ENCODE measurements at regions not wholly inside any gene's neighbourhood (a gene's known extent, or its start where the extent isn't known, plus 50 kb on each side); places are given as distances from the start of the nearest gene placed in this dataset.

DNA sequence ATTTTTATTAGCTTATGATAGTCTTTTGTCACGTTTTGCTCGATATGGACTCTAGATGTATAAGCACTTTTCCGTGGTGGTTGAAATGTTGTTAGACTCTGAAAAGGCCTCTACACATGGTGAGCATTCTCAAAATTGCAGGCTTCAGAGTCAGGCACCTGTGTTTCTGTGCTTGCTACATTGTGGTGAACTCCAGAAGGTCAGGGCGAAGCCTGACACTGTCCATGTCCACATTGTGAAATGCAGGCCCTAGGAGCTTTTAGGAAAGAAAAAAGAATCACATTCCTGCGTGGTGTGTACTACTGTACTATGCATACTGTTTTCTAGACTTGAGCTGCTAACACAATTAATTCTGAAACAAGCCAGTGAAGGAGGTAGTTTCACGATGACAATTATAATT lies 86.3 kb downstream of the HS3ST1 start:
- no peak for DNase-seq

DNA sequence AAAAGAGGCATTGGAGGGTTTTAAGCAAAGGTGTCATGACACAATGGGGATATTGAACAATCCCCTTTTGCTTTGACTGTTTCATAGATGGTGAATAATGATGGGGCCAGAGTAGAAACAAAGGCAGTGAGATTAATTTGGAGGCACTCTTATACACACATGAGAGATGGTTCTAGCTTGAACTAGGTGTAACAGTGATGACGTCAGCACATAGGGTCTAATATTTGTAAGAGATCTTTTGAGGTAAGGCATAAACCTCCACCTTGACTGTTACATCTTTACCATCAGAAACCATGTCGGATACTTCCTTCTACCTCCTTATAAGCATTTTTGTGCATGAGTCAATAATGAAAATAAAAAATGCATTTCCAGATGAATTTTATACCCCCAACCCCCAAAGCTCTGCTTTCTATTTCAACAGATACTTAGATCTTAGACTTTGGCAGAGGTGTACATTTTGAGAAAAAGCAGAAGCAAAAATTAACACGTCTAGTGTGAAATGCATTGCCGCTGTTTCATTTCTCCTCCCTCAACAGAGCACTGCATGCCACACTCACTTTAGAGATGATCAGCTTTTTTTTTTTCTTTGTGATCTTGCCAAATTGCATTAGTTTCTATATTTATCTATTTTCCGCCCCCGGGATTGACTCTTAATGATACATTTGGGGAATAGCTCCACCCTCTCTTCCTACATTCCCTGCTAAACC lies 87.2 kb downstream of the HS3ST1 start:
- DNase-seq = no peak

DNA sequence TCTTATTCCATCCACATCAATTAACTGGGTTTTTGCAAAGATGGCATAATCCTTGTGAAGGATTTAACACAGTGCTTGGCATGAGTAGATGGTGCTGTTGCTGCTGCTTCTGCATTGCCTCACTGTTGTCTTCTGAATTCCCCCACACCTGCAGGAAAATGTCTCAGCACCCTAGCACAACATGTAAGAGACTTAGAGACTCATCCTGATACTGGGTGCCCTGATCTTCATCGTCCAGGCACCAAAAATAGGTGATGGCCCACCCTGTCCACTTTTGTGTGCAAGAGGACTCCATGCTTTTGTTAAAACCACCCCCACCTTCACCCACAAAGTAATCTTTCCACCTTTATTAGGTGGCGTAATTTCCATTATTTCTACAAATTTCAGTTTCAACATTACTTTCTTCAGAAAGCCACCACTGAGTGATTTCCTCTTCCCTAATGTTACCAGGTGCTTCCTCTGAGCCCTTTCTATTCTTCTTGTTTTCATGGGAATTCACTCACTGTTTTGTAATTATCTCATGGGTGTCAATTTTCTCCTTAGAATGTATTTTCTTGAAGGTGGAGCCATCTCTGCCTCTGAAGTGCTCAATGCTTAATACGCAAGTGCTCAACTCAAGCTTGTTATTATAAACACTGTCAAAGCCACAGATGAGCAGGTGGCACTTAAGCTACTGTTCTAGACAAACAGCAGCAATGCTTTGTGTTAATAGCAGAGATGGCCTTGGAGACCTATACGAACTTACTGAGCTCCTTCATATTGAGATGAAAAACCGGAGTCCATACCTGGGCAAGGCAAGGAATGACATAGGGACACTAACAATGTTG lies 89.5 kb downstream of the HS3ST1 start:
- DNase-seq = no peak

DNA sequence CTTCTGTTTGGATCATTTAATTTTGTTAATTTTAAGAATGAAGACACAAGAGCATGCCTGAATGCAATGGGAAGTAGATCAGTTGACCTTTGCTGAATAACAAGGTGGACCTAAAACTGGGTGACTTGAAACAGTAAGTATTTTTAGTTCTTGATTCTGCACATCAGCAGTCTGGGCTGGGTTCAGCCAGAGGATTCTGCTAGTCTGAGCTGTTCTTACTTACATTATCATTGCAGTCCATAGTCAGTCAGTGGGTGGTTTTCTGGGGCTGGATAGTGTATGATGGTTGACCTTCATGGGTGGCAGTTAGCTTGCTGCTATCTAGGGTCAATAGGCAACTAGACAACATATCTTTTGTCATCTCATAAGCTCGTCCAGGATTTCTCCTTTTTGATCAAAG lies 91.4 kb downstream of the HS3ST1 start:
- no peak for DNase-seq

DNA sequence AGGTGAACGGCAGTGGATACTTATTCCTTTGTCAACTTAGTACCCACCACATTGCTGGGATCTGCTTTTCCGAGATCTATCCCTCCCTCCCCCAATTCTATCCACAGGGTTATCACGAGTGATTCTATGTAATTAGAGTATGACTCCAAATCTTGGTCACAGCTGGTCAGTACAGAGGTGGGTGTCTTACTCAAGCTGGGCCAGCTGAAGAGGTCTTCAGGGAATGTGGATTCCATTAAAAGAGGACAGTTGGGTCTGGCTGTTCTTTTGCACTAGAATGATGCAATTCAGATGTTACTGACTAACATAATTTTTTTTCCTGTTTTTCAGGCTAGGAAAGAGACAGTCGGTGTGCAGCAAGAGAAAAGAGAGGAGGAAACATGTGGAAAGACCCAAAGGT lies 92.3 kb downstream of the HS3ST1 start:
- no peak for DNase-seq

DNA sequence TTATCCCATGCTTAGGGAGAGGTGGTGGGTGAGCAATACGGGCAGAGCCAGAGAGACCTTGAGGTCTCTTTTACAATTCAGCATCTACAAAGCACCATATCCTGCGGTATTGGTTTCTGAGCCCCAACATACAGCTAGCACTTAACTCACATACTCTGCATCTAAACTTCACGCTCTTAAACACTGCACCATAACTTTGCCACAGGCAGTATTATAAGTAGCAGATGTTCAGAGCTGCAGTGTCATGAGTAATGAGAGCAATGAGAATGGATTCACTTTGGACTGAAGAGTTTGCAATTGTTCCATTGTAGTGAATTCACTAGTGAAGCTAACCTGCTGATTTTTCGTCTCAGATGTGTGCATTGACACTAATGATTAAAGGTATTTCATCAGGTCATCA lies 93.8 kb downstream of the HS3ST1 start:
- no peak for DNase-seq

DNA sequence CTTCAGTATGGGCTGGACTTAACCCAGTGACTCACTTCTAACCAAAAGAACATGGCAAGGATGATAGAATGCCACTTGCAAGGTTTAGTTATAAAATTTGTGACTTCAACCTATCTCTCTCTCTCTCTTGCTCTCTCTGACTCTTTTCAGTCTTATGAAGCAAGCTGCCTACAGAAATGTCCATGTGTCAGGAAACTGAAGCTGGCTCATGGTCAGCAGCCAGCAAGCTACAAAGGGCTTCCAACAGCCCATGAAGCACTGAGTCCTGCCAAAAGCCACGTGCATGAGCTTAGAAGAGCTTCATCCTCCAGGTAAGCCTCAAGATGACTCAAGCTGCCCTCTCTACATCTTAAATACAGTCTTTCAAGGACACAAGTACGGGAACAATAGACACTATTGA lies 100.3 kb downstream of the HS3ST1 start:
- no peak for DNase-seq

DNA sequence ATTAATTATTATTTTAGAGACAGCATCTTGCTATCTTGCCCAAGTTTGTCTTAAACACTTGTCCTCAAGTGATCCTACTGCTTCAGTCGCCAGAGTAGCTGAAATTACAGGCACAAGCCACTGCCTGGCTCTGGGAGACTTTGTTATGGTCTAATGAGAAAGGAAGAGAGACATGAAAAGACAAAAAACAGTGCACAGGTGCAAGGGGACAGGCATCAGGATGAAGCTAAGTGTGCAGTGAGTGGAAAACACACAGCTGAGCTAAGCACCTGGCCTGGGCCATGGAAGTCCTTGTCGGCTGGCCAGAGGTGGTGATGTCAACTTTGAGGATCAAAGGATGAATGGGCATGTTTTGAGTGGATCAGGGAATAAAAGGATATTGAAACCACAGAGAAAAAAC lies 102.7 kb downstream of the HS3ST1 start:
- DNase-seq = peak; percentile 36

DNA sequence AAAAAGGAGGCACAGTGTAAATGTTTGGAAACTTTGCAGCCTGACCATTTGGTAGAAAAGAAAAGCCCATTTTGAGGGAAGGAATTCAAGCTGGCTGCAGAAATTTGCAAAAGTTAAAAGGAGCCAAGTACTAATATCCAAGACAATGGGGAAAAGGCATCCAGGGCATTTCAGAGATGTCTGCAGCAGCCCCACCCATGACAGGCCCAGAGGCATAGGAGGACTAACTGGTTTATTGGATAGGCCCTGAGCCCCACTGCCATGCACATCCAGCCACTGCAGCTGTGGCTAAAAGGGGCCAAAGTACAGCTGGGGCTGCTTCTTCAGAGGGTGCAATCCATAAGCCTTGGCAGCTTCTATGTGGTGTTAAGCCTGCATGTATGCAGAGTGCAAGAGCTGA lies 104.9 kb downstream of the HS3ST1 start:
- DNase-seq = no peak

DNA sequence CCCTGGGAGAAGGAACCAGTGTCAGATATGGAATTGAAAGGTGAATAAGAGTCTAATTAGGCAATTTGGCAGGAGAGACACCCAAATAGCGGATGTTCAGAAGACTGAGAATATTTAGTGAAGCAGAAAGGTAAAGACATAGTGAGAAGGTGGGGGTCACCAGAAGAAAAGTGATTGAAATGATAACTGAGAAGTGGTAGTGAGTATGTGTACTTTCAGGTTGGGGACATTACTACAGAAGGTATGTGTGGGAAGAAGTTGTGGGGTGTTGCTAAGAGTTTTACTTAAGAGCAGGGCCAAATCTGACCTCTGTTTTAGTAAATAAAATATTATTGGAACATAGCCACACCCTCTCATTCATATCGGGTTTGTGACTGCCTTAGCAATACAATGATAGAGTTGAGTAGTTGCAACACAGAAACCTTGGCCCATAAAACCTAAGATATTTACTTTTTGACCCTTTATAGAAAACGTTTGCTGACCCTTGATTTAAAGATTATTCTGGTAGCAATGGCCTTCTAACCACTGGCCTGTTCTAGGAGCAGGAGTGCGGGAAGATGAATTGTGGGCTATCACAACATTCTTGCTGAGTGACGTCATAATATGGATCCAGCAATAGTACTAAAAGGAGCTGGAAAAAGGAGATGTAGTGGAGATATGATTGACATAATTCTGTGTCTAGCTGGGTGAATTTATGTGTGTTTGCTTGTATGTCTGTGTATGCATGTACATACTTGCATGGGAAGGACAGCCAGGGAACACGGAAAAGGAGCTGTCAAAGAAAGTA lies 115.3 kb downstream of the HS3ST1 start:
- DNase-seq = no peak

DNA sequence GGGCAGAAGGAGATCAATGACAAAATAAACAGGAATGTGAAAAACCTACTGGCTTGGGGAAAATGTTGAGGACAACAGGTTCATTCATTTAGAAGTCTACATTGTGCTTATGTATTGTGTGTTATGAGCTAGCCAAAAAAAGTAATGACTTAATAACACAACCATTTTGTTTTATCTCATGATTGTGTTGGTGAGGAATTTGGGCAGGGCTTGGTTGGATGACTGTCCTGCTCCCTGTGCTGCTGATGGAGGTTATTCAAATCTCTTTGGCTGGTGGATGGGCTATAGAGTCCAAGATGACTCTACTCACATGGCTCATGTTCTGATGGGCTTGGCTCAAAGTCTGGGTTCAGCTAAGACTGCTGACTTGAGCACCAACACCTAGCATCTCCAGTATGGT lies 116.3 kb downstream of the HS3ST1 start:
- DNase-seq = no peak

DNA sequence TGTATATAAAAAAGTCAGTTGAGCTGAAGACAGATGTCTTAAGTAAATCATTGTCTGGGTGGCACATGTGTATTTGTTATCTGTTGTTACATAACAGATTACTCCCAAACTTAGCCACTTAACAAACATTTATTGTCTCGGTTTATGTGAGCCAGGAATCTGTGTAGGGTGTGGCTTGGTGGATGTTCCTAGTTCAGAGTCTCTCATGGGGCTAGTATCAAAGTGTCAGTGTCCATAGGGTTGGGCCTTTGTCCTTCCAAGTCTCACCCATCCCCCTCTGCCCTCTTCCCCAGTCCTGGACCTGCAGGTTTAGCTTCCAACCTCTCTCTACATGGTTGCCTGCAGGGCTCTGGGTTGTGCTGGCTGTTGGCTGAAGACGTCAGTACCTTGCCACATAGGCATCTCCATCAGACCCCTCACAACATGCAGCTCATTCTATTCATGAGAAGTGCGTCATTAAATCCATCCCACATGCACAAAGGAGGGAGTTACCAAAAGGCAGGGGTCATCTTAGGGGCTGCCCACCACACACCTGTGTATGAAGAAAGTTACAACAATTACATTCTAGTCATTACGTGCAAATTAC lies 127.5 kb downstream of the HS3ST1 start:
- no peak for DNase-seq

DNA sequence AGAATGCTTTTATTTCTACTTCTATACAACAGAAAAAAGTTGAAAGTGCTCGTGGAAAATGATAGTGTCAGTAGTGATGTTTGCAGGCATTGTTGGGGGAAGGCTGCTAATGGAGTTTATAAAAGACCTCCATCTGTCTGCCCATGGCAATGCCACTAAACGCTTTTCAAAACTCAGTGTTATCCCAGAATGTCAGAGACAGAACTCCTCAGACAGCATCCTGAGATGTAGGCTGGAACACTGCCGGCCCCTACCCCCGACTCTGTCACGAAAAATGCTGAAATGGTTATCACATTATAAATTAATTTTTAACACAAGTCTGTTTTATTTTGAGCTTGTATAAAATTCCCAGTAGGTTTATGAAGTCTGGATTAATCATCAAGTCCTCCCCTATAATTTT lies 128.9 kb downstream of the HS3ST1 start:
- DNase-seq = no peak

DNA sequence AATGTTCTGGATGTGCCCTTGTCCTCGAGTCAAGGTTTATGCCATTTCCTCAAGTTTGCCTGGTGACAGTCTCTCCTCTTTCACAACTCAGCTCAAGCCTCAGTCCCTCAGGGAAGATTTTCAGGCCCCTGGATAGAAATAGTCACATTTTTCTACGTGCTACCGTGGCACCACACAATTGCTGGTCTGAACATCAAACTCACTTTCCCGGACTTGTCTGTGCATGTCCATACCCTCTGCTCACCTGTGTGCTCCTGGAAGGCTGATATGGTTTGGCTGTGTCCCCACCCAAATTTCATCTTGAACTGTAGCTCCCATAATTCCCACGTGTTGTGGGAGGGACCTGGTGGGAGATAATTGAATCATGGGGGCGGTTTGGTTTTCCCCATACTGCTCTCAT lies 129.7 kb downstream of the HS3ST1 start:
- peak; percentile 2 for DNase-seq

DNA sequence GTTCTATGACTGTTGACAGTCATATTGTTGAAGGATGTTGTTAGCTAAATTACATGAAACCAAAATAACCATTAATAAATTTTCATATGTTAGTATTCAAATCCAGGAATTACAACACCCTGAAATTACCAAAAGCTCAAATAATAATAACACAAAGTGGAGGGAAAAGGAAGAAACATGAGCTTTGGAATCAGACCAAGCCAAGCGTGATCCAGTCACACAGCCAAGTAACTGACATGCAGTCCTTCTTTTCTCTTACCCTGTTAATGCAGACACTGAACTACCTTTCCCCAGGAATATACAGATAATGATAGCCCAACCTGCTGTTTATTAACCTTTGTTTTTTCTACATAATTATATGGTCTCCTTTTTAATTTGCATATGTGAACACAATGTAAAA lies 130.2 kb downstream of the HS3ST1 start:
- no peak for DNase-seq

DNA sequence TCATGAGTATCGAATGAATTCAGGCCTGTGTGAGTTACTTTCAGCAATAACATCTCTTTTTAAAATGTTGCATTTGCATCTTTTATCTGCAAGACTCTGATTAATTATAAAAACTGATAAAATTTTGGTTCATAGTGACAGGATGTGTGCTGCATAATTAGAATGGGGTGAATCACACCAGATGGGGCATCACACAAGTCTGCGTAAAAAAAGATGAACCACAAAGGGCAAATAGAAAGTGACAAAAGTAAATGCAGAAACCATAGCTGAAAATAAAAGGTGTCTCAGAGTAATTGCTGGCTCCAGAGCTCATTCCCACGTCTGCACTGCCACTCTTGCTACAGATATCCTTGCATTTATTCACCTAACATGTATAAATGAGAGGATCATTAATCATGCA lies 131.1 kb downstream of the HS3ST1 start:
- DNase-seq = peak; percentile 6

DNA sequence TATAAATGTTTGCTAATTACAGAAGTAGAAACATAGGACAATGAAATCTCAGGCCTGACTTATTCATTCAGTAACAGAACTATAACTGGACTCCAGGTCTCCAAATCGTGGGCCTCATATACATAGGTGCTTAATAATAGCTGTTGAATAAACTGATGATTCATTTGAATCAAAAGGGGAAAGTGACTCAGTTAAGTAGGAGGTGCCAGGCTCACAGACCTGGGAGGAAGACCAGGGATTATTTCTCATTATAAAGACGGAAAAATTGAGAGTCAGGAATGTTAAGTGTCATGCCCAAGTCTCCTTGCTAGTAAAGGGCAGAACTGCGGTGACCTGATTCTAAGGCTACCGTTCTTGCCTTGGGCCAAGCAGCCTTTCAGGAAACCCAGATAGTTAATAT lies 131.5 kb downstream of the HS3ST1 start:
- no peak for DNase-seq

DNA sequence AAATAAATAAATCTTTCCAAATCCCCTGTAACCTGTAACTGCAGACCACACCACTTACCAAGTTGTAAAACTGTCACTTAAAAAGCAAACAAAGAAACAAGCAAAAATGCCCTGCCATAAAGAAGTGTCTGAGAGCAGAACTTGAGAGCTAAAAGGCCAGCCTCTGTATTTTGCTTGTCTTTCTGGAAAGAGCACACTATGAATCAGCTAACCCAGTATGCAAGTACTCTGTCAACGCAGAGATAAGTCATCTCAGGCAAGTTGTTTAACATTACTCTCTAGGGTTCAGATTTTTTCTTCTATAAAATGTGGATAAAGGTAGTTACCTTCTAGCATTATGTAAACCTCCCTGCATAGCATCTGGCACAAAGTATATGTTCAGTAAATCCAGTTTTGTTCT lies 134.8 kb downstream of the HS3ST1 start:
- DNase-seq = no peak

DNA sequence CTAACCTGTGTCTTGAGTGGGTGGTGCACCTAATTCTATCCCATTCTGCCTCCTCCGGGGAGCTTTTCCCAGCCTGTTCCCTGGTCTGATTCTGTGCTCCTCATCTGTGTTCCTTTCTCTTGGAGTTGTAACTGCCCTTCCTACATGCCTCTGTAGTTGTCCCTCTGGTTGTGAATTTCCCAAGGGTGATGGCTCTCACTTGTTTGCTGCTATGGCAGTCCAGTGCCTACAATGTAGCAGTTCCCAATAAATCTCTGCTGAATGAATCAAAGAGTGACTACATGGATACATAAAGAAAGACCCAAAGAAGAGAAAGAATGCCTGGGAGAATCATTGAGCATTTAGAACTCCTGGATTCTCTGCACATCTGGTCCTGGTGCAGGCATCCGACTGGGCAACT lies 141.6 kb downstream of the HS3ST1 start:
- DNase-seq = no peak

DNA sequence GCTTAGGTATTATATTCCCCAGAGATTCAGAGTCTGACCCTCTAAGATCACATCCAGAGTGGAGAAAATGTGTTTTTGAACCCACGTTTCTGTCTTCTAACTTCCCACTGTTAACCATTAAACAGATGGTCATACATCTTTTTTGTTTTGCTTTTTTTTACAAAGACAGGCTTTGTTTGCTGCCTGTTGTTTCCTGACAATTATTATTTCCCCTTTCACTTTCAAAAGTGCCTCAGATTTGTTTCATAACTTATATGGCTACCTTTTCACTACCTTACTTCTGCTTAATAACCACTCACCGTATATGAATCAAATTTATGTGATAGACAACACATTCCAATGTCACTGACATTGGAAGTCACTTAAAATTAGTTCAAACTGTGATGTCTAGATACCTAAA lies 142.2 kb downstream of the HS3ST1 start:
- DNase-seq = no peak

DNA sequence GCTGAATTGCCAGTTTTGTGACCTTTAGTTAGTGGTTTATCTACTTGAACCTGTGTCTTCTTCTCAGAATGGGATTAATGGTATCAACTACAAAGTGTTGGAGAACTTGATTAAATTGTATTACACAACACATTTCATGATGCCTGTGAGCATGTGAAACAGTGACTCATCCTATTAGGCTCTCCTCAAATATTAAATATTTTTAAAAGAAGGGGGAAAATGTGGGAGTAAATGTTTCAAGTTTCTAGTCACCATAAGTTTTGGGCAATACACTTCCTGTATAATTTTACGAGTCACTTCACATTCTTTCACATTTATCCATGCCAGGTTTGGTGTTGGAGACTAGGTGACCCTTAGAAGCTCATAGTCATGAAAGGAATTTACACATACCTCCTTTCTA lies 147.0 kb downstream of the HS3ST1 start:
- no peak for DNase-seq

DNA sequence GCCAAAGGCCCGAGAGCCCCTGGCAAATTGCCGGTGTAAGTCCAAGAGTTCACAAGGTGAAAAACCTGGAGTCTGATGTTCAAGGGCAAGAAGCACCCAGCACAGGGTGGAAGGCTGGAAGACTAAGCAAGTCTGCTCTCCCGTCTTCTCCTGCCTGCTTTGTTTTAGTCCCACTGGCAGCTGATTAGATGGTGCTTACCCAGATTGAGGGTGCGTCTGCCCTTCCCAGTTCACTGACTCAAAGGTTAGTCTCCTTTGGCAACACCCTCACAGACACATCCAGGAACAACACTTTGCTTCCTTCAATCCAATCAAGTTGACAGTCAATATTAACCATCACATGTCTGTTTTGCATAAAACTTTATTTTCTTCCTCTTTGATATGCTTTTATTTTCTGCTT lies 157.4 kb downstream of the HS3ST1 start:
- no peak for DNase-seq

DNA sequence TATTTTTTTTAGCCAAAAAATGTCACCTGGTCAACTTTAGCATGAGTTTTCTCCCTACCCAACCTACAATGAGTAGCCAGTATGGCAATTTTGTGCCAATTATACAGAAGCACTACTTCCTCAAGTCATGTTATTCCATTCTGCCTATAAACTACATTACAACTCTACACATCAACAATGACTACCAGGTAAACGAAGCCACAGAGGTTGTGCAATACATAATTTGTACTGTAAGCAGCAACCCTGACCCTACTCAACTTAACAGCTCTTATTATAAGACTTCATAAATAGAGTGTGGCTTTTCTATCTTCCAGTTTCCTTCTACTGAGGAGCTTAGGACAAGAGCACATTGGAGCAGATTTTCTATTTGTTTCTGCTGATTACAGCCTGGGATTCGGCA lies 160.5 kb downstream of the HS3ST1 start:
- DNase-seq = no peak

DNA sequence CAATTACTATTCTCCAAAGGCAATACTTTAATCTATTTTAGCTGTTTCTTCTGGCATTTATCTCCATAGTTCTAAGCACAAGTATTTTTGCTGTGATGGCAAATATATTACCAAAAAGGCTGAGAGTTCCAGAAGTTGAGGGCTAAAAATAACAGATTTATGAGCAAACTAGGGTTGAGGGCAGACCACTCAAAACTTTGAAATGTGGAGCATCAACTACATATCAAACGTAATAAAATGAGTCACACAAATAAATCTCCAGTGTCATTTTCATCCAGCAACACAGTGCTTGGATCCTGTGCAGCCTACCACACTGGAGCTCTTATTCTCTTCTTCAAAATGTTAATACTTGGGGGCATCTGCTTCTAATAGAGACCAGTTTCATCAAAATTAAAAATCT lies 163.9 kb downstream of the HS3ST1 start:
- DNase-seq = no peak

All from NCI-H2171 treated with DMSO at 0.1 percent for 48 hours (cell line).